ENCODE measurements at regions not wholly inside any gene's neighbourhood (a gene's known extent, or its start where the extent isn't known, plus 50 kb on each side); places are given as distances from the start of the nearest gene placed in this dataset.

DNA sequence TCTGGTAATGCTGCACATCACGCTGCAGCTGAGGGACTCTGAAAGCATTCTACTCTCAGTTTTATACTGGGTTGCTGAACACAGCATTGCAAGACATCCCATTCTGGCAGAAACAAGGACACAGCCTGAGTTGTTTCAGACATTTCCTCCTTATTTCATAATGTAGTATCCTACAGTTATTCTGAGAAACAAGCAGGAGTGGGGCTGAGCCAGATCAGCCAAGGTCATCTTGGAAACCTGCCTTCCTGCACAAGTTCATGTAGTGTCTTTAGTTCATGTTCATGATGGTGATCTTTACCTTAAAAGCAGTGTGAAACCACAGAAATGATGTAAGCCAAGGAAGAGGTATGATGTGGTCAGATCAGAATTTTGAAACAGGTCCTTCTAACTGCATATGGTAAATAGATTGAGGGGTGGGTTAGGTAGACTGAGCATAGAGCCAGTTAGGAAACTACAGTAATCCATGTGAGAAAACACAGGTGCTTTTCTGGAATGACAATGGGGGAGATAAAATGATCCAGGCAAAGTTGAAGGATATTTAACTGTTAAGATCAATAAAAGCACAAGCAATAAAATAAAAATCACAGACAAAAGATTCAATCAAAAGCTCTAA lies 1686.8 kb downstream of the LRRC4C start:
- TF ChIP-seq, protein P1, sequence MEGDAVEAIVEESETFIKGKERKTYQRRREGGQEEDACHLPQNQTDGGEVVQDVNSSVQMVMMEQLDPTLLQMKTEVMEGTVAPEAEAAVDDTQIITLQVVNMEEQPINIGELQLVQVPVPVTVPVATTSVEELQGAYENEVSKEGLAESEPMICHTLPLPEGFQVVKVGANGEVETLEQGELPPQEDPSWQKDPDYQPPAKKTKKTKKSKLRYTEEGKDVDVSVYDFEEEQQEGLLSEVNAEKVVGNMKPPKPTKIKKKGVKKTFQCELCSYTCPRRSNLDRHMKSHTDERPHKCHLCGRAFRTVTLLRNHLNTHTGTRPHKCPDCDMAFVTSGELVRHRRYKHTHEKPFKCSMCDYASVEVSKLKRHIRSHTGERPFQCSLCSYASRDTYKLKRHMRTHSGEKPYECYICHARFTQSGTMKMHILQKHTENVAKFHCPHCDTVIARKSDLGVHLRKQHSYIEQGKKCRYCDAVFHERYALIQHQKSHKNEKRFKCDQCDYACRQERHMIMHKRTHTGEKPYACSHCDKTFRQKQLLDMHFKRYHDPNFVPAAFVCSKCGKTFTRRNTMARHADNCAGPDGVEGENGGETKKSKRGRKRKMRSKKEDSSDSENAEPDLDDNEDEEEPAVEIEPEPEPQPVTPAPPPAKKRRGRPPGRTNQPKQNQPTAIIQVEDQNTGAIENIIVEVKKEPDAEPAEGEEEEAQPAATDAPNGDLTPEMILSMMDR (IDR thresholded peaks at IDR 0.05) = no peak
- TF ChIP-seq EZH2 (IDR thresholded peaks at IDR 0.05; ENCODE audit: borderline replicate concordance, insufficient read depth, low read depth, low read length, poor library complexity, severe bottlenecking) = no peak

All from B cell (primary cell).